HG03103 (cell line): ENCODE measurements at regions not wholly inside any gene's neighbourhood (a gene's known extent, or its start where the extent isn't known, plus 50 kb on each side); places are given as distances from the start of the nearest gene placed in this dataset.
A peak's percentile ranks its signal among the peaks of the same experiment; 100 is the strongest.
"Not testable (repeated sequence)": the region's sequence is repeated elsewhere in the genome, so short reads cannot be mapped to it uniquely, and the experiment has no call there.

Source experiments
- ATAC-seq: cut with Tn5 transposase; IDR thresholded peaks from one replicate; pipeline ENCODE4 v1.9.1; 2021; ENCODE audit warnings: low read depth; ENCODE audit not compliant: unreplicated experiment

GRCh38 chr9:86508208-86508903 is 154.1 kb upstream of the TUT7 start:
- no peak for ATAC-seq

DNA sequence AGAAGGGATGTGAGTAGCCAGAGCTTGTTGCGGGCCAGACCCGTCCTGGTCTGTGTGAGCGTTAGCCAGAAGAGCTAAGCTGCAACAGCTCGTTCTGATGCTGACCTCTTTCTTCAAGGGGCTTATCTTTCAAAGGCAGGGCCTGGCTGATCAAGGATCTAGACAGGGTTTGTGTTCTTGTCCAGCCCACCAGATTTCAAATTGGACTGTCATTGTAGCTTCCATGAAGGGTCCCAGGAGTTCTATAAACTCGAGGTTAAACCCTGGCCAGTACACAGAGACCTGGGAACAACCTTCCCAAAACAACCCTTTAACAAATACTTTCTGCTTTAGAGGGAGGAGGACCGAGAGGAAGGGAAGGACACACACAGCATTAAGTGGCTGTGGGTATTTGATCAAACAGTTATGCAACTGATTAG is 153.0 kb upstream of the TUT7 start:
- no peak for ATAC-seq

GRCh38 chr9:86503942-86504341 is 149.7 kb upstream of the TUT7 start:
- ATAC-seq: no peak

- no peak for ATAC-seq
Observed at GRCh38 chr9:86503314-86503713, 149.1 kb upstream of the TUT7 start.

- ATAC-seq: no peak
Observed at GRCh38 chr9:86500667-86501435, 146.6 kb upstream of the TUT7 start.

DNA sequence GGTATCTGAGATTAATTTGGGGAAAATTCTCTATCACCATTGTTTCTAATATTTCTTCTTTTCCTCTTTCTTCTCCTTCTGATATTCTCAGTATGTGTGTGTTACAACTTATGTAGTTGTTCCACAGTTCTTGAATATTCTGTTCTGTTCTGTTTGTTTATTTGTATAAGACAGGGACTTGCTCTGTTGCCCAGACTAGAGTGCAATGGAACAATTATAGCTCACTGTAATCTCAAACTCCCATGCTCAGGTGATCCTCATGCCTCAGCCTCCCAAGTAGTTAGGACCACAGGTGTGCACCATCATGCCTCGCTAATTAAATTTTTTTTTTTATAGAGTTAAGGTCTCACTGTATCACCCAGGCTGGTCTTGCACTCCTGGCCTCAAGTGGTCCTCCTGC is 145.8 kb upstream of the TUT7 start:
- ATAC-seq: no peak

DNA sequence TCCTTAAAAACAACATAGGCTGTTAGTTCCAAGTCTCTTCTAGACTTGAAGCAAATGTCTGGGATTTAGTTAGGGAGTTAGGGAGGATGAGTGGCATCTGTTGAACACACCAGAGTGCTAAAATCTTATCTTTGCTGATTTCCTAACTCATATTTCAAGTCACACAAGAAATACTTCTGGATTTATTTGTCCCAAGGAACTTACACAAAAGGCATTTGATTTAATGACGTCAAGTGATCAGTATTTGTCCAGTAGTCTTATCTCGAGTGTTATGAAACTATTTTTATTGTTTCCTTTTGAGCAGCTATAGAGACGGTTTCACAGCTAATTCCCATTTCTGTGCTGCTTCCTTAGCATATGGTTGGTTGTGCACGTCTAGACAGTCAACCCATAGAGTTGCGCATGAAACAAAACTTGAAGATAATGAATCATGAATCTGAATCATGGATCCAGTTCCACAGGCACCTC is 140.5 kb upstream of the TUT7 start:
- no peak for ATAC-seq

GRCh38 chr9:86491468-86492266 is 137.5 kb upstream of the TUT7 start:
- no peak for ATAC-seq

DNA sequence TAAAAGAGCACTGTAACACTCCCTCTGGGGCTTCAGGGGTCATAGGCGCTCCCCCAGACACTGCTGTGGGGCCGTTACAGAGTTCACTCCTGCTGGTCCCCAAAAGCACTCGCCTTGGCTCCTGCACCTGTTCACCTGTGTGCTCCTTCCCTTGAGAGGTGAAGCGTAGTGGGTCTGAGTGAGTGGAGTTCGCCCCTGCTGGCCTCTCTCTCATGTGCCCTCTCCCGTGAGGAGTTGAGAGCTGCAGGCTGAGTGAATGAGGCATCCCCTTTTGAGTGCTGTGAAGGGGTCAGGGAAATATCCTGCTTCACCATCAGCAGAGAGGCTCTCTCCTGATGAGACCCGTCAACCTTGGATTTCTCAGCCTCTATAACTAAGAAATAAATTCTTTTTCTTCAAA is 134.6 kb upstream of the TUT7 start:
- no peak for ATAC-seq

DNA sequence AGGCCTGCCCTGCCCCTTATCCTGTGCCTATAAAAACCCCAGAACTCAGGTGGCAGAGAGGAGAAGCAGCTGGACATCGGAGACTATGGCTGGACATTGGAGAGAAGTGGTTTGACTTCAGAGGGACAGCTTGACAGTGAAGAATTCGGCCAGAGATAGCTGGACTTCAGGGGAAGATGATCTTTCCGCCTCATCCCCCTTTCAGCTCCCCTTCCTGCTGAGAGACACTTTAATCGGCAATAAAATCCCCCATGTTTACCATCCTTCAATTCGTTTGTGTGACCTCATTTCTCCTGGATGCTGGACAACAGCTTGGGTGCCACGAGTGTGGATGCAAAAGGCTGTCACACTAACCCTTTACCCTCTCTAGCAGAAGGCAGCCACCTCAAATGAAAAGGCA is 134.1 kb upstream of the TUT7 start:
- ATAC-seq: no peak

DNA sequence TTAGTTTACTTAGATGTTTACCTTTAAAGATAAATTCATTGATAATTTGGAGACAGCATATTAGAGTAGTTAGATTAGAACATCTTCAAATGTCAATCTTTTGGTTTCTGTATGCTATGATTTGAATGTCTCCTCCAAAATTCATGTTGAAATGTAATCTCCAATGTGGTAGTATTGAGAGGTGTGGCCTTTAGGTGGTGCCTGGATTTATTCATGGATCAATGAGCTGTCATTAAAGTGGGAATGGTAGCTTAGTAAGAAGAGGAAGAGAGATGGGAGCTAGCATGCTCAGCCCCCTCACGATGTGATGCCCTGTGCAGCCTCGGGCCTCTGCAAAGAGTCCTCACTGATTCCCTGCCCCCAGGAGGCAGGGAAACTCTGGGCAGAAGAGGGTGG is 133.6 kb upstream of the TUT7 start:
- ATAC-seq: no peak

DNA sequence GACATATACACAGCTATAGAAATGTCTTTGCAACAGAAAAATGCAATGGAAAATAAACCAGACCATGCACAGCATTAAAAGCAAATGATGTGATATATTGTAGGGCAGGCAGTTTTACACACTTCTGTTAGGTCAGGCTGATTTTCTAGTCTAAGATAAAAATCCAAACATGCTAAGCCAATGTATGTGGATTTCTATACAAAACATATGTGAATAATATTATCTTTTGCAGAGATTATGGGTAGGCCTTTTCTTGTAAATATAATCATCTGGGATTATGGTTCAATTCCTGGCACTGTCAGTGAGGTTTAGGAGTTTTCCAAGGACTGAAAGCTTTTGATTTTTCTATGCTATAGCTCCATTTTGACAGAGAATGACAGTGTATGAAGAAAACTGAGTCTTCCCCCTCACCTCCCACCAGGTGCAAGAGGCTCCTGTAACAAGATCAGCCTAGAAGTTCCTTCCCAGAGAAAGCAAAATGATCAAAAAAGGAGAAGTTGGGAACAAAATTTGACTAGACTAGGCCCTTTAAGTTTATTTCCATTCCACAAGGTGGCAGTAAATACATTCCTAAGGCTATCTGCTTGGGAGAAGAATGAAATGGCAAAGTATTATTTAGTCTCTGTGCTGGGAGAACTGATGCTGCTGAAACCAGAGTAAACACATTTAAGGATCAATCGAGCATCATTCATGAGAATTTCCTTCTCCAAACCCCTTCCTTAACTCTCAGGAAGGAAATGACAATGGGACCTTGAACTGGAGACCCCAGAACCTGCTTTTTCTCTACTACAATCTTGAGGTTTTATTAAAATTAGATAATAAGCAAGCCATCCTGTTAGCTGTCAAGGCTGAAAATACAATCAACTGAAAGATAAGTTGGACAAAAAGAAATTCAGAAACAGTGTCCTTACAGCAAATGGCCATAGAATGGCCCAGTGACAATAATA is 133.0 kb upstream of the TUT7 start:
- ATAC-seq: no peak

DNA sequence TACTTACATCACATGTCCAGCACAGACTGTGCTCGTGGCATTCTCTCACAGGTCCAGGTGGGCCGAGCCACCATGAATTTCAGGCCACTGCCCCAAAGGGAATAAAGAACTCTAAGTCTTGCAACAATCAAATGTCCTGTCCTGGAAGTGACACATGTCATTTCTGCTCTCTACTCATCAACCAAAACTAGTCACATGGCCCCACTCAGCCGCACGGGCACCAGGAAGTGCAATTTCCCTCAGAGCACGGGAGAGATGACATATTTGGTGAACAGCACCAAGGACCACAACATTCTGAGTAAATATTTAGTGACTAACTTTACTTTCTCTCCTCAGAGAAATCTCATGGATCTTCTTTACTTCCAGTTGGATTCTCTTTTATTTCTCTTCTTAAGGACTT is 131.1 kb upstream of the TUT7 start:
- peak; percentile 69 for ATAC-seq

DNA sequence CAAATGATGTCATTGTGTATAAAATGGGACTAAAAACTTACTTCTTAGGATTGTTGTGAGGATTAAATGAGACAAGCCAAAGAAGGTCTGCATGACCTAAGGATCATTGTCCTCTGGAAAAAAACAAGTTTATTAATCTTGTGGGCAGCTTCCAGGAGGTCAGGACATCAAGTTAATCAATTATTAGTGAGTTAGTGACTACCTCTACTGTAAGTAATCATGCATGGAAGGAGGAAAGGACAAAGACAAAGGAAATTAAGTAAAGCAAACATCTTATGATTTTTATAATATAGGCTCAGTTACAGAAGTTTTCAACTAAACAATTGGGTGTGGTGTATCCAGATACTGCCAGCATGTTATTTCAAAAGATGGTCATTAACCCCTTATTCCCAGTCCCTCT is 129.3 kb upstream of the TUT7 start:
- no peak for ATAC-seq

DNA sequence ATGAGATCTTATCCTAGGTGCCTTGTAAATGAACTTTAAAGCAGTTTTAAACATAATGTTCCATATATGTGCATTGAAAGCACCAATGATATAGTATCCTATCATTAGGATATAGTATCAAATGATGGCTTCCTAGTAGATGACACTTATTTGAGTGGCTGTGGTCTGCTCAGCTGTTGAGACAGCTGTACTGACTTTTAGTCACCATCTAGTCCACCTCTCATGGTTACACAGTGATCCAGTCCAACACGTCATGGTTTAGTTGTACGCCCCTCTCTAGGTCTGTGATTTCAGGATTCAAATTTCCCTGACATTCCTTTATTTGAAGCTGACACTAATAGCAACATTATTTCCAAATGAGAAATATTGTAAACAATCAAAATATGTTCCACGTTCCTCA is 127.3 kb upstream of the TUT7 start:
- ATAC-seq: no peak

GRCh38 chr9:86475255-86475654 is 121.0 kb upstream of the TUT7 start:
- not testable (repeated sequence) for ATAC-seq

GRCh38 chr9:86471171-86471815 is 117.1 kb upstream of the TUT7 start:
- ATAC-seq: no peak

DNA sequence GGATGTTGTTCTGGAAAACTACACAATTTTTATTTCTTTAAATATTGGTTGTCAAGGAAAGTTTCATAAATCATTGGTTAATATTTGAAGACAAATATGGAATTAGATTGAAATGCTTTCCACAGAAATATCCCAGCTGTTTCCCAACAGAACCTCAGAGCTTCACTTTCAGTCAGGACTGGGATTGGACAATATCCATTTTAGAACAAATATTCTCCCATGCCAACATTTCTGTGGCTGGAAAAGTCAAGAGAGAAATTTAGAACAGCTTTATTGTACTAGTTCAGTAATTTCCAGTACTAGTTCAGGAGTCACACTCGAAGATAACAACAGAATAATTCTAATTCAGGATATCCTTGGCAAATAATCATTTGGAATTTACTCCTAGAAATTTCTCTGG is 116.1 kb upstream of the TUT7 start:
- ATAC-seq: no peak

DNA sequence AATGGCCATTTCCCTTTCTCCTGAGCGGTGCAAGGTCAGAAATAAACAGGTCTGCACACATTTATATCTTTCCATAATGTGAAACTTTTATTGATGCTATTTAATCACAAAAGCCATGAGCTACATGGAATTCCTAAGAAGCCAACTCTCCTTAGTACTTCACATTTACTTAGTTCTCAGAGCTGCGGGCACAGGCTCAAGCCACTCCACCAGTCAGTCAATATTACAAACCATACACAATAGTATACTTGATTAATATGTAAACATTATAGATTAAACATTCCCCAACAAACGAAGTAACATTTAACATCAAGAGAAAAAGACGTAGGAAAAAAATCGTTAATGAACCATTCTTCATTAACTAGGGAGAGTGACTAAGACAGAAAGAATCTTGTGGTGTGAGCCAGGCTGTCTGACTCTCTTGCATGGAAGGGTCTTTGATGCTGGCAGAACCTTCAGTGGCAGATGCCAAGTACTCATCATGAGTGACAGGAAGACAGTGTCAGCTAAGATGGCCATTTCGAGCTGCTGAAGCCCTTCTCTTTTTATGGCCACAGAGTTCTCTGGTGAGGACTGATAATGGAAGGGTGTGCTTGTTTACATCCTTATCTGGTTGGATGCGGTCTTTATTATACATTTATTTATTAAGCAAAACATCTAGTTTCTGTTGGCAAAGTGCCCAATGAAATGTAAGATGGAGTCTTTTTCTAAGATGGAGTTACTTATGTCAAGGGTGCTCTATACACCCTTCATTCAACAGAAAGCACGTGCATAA is 115.5 kb upstream of the TUT7 start:
- no peak for ATAC-seq
